ENCODE measurements at regions not wholly inside any gene's neighbourhood (a gene's known extent, or its start where the extent isn't known, plus 50 kb on each side); places are given as distances from the start of the nearest gene placed in this dataset.

DNA sequence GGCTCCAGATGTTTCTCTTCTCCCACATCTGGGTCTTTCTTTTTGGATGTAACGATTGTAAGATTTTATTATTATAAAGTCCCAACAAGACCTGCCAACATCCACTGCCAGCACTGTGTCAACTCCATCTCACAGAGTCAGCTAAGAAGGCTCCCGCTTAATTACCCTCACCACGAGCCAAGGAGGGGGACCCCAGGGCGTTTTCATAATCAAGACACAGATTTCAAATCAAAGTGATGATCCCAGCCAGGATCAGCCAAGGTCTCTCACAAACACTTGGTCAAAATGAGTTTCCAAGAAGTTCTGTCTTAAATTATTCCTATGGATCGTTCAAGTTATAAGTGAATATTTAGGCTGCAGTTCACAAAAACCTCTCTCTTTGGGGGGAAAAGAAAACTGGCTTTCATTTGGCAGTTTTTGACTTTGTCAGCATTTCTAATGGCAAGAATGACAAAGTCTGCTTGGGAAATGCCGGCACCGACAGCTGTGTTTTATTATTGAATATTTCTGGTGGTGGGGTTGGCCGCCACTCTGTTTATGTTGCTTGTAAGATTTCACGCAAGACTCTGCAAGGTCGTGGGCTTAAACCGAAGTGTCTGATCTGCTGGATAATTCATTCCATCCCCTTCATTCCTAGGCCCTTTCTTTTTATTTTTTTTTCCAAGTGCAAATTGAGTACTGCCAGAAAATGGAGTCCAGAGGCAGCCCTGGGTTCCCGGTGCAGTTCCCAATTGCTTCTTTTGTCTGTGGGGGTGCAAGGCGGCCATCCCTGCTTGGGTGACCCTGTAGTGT lies 170.2 kb upstream of the PMEPA1 start (continued):
- TF ChIP-seq, protein P1, sequence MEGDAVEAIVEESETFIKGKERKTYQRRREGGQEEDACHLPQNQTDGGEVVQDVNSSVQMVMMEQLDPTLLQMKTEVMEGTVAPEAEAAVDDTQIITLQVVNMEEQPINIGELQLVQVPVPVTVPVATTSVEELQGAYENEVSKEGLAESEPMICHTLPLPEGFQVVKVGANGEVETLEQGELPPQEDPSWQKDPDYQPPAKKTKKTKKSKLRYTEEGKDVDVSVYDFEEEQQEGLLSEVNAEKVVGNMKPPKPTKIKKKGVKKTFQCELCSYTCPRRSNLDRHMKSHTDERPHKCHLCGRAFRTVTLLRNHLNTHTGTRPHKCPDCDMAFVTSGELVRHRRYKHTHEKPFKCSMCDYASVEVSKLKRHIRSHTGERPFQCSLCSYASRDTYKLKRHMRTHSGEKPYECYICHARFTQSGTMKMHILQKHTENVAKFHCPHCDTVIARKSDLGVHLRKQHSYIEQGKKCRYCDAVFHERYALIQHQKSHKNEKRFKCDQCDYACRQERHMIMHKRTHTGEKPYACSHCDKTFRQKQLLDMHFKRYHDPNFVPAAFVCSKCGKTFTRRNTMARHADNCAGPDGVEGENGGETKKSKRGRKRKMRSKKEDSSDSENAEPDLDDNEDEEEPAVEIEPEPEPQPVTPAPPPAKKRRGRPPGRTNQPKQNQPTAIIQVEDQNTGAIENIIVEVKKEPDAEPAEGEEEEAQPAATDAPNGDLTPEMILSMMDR (IDR thresholded peaks at IDR 0.05 in 2 of 3, conservative IDR thresholded peaks at IDR 0.05 in 1 of 3; ENCODE audit: borderline replicate concordance in 1 of 3, insufficient read depth in 1 of 3, low read depth in 2 of 3, low read length in 2 of 3): no peak
- no peak for TF ChIP-seq EGR1 (IDR thresholded peaks at IDR 0.05; ENCODE audit: low read depth)
- no peak for TF ChIP-seq POLR2A (IDR thresholded peaks at IDR 0.05; ENCODE audit: borderline replicate concordance, extremely low read depth, insufficient read depth, insufficient read length)
- TF ChIP-seq, protein P2, sequence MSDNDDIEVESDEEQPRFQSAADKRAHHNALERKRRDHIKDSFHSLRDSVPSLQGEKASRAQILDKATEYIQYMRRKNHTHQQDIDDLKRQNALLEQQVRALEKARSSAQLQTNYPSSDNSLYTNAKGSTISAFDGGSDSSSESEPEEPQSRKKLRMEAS (IDR thresholded peaks at IDR 0.05): no peak
- TF ChIP-seq SRF (IDR thresholded peaks at IDR 0.05; ENCODE audit: low read depth): no peak

GRCh38 chr20:57879437-57879778 lies 169.6 kb upstream of the PMEPA1 start:
- TF ChIP-seq ZFX (IDR thresholded peaks at IDR 0.05) (no peak), FOSL1 (IDR thresholded peaks at IDR 0.05; ENCODE audit: low read depth) (no peak), YY1 (IDR thresholded peaks at IDR 0.05; ENCODE audit: extremely low read depth, insufficient replicate concordance, low read depth, low read length) (no peak), EZH2 (IDR thresholded peaks at IDR 0.05) (no peak), TCF7L2 (IDR thresholded peaks at IDR 0.05; ENCODE audit: borderline replicate concordance, extremely low read depth, insufficient read depth, insufficient read length) (no peak), JUND (IDR thresholded peaks at IDR 0.05) (no peak), POLR2AphosphoS5 (IDR thresholded peaks at IDR 0.05; ENCODE audit: low read depth, low read length) (no peak), CBX3 (IDR thresholded peaks at IDR 0.05; ENCODE audit: low read depth) (no peak), SP1 (IDR thresholded peaks at IDR 0.05; ENCODE audit: low read depth) (no peak), SRF (IDR thresholded peaks at IDR 0.05; ENCODE audit: low read depth) (no peak), POLR2A (IDR thresholded peaks at IDR 0.05; ENCODE audit: borderline replicate concordance, extremely low read depth, insufficient read depth, insufficient read length) (no peak), EZH2phosphoT487 (IDR thresholded peaks at IDR 0.05; ENCODE audit: borderline replicate concordance) (no peak), RAD21 (IDR thresholded peaks at IDR 0.05; ENCODE audit: low read depth) (no peak)
- TF ChIP-seq, protein P3, sequence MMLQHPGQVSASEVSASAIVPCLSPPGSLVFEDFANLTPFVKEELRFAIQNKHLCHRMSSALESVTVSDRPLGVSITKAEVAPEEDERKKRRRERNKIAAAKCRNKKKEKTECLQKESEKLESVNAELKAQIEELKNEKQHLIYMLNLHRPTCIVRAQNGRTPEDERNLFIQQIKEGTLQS (IDR thresholded peaks at IDR 0.05): no peak
- Histone ChIP-seq H3K9ac (ENCODE audit: low read length) (no peak overlapping the region), H3K79me2 (ENCODE audit: insufficient read depth, low read length) (no peaks in the 10 kb centered on the region), H3K27ac (ENCODE audit: low read depth, low read length) (no peak overlapping the region), H4K20me1 (ENCODE audit: insufficient read depth) (no peaks in the 10 kb centered on the region), H3K9me3 (ENCODE audit: control insufficient read depth in 1 of 2, insufficient read depth in 1 of 2, low read depth in 1 of 2, low read length in 2 of 2) (no peaks in the 10 kb centered on the region), H3K9me2 (ENCODE audit: insufficient read depth) (no peaks in the 10 kb centered on the region), H2AFZ (ENCODE audit: low read depth, low read length, poor library complexity, severe bottlenecking) (no peak overlapping the region), H3K4me3 (replicated peaks in 1 of 2; ENCODE audit: low read depth in 1 of 2, low read length in 2 of 2) (no peak overlapping the region), H3K27me3 (ENCODE audit: insufficient read depth, low read length) (peaks cover 75% of the 10 kb centered on the region), H3K36me3 (ENCODE audit: control insufficient read depth in 1 of 2, insufficient read depth in 2 of 2, low read length in 2 of 2) (no peaks in the 10 kb centered on the region), H3K4me1 (ENCODE audit: control insufficient read depth in 1 of 2, insufficient read depth in 2 of 2, low read length in 2 of 2) (no peaks in the 10 kb centered on the region), H3K4me2 (ENCODE audit: low read length) (no peak overlapping the region)
- RAD21 ChIA-PET (ENCODE audit: low non-redundant PET in 1 of 2, low total read pairs in 2 of 2, uncharacterized antibody in 2 of 2, unreplicated experiment in 2 of 2): no interaction called here
- no TSS peak for BruUV-seq (replicated peaks)
- DNase-seq (ENCODE audit: low read depth, low spot score) (no peak), ATAC-seq (no peak)
- intact Hi-C loops (cut with micrococcal nuclease): no loop called here
- CTCF ChIA-PET: no interaction called here
- POLR2A ChIA-PET: no interaction called here

All from HCT116 (cell line).